ENCODE measurements at regions not wholly inside any gene's neighbourhood (a gene's known extent, or its start where the extent isn't known, plus 50 kb on each side); places are given as distances from the start of the nearest gene placed in this dataset.

DNA sequence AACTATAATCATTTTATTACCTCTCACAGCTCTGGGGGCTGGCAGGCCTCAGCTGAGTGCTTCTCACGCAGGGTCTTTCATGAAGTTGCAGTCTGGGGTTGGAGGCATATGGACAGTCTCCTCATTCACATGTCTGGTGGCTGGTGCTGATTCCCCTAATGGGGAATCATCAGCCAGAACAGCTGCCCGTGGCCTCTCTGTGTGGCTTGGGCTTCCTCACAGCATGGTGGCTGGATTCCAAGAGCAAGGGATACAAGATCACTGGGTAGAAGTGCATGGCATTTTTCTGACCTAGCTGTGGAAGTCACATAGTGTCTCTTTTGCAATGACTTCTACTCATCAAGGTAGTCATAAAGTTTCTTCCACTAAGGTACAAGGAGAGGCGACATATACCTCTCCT lies 59.0 kb upstream of the LAPTM4A start:
- no peak overlapping the region for H3K27ac ChIP-seq (ENCODE audit: low read depth, low read length)
- ChIA-PET RAD21 (ENCODE audit: low non-redundant PET in 1 of 2, low total read pairs in 2 of 2, uncharacterized antibody in 2 of 2, unreplicated experiment in 2 of 2) (no interaction called here), POLR2A (no interaction called here), CTCF (no interaction called here)
- no peak overlapping the region for H3K4me3 ChIP-seq (replicated peaks in 1 of 2; ENCODE audit: low read depth in 1 of 2, low read length in 2 of 2)
- H2AFZ ChIP-seq (ENCODE audit: low read depth, low read length, poor library complexity, severe bottlenecking): no peak overlapping the region
- no peak overlapping the region for H3K4me2 ChIP-seq (ENCODE audit: low read length)
- no peaks in the 10 kb centered on the region for H3K36me3 ChIP-seq (ENCODE audit: control insufficient read depth in 1 of 2, insufficient read depth in 2 of 2, low read length in 2 of 2)
- H3K27me3 ChIP-seq (ENCODE audit: insufficient read depth, low read length): no peaks in the 10 kb centered on the region
- H4K20me1 ChIP-seq (ENCODE audit: insufficient read depth): no peaks in the 10 kb centered on the region
- BruUV-seq (replicated peaks): no TSS peak
- intact Hi-C loops (cut with micrococcal nuclease): no loop called here
- no peak overlapping the region for H3K9ac ChIP-seq (ENCODE audit: low read length)
- ATAC-seq (no peak), DNase-seq (ENCODE audit: low read depth, low spot score) (no peak)
- no peaks in the 10 kb centered on the region; a peak in 1 of 4 replicates for H3K4me1 ChIP-seq (ENCODE audit: control insufficient read depth in 1 of 2, insufficient read depth in 2 of 2, low read length in 2 of 2)
- TF ChIP-seq SRF (IDR thresholded peaks at IDR 0.05; ENCODE audit: low read depth) (no peak), JUND (IDR thresholded peaks at IDR 0.05) (no peak), CTCF (IDR thresholded peaks at IDR 0.05 in 2 of 3, conservative IDR thresholded peaks at IDR 0.05 in 1 of 3; ENCODE audit: borderline replicate concordance in 1 of 3, insufficient read depth in 1 of 3, low read depth in 2 of 3, low read length in 2 of 3) (no peak), ATF3 (IDR thresholded peaks at IDR 0.05) (no peak), YY1 (IDR thresholded peaks at IDR 0.05; ENCODE audit: extremely low read depth, insufficient replicate concordance, low read depth, low read length) (no peak), POLR2A (IDR thresholded peaks at IDR 0.05; ENCODE audit: borderline replicate concordance, extremely low read depth, insufficient read depth, insufficient read length) (no peak), SP1 (IDR thresholded peaks at IDR 0.05; ENCODE audit: low read depth) (no peak), EZH2phosphoT487 (IDR thresholded peaks at IDR 0.05; ENCODE audit: borderline replicate concordance) (no peak), CEBPB (IDR thresholded peaks at IDR 0.05; ENCODE audit: low read depth) (no peak), ZNF274 (IDR thresholded peaks at IDR 0.05; ENCODE audit: low read depth, low read length) (no peak), SIN3A (IDR thresholded peaks at IDR 0.05; ENCODE audit: low read depth) (no peak), POLR2AphosphoS5 (IDR thresholded peaks at IDR 0.05; ENCODE audit: low read depth, low read length) (no peak), FOSL1 (IDR thresholded peaks at IDR 0.05; ENCODE audit: low read depth) (no peak), EGR1 (IDR thresholded peaks at IDR 0.05; ENCODE audit: low read depth) (no peak), ELF1 (IDR thresholded peaks at IDR 0.05; ENCODE audit: borderline replicate concordance, low read depth) (no peak), ZBTB33 (IDR thresholded peaks at IDR 0.05; ENCODE audit: extremely low read depth, insufficient replicate concordance, low read length) (no peak), ZFX (IDR thresholded peaks at IDR 0.05) (no peak), RAD21 (IDR thresholded peaks at IDR 0.05; ENCODE audit: low read depth) (no peak), CBX3 (IDR thresholded peaks at IDR 0.05; ENCODE audit: low read depth) (no peak)
- TF ChIP-seq, protein P1, sequence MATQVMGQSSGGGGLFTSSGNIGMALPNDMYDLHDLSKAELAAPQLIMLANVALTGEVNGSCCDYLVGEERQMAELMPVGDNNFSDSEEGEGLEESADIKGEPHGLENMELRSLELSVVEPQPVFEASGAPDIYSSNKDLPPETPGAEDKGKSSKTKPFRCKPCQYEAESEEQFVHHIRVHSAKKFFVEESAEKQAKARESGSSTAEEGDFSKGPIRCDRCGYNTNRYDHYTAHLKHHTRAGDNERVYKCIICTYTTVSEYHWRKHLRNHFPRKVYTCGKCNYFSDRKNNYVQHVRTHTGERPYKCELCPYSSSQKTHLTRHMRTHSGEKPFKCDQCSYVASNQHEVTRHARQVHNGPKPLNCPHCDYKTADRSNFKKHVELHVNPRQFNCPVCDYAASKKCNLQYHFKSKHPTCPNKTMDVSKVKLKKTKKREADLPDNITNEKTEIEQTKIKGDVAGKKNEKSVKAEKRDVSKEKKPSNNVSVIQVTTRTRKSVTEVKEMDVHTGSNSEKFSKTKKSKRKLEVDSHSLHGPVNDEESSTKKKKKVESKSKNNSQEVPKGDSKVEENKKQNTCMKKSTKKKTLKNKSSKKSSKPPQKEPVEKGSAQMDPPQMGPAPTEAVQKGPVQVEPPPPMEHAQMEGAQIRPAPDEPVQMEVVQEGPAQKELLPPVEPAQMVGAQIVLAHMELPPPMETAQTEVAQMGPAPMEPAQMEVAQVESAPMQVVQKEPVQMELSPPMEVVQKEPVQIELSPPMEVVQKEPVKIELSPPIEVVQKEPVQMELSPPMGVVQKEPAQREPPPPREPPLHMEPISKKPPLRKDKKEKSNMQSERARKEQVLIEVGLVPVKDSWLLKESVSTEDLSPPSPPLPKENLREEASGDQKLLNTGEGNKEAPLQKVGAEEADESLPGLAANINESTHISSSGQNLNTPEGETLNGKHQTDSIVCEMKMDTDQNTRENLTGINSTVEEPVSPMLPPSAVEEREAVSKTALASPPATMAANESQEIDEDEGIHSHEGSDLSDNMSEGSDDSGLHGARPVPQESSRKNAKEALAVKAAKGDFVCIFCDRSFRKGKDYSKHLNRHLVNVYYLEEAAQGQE (IDR thresholded peaks at IDR 0.05; ENCODE audit: low read depth): no peak
- no peaks in the 10 kb centered on the region for H3K9me2 ChIP-seq (ENCODE audit: insufficient read depth)
- no peaks in the 10 kb centered on the region for H3K79me2 ChIP-seq (ENCODE audit: insufficient read depth, low read length)
- H3K9me3 ChIP-seq (ENCODE audit: control insufficient read depth in 1 of 2, insufficient read depth in 1 of 2, low read depth in 1 of 2, low read length in 2 of 2): no peaks in the 10 kb centered on the region
